ENCODE measurements at regions not wholly inside any gene's neighbourhood (a gene's known extent, or its start where the extent isn't known, plus 50 kb on each side); places are given as distances from the start of the nearest gene placed in this dataset.

DNA sequence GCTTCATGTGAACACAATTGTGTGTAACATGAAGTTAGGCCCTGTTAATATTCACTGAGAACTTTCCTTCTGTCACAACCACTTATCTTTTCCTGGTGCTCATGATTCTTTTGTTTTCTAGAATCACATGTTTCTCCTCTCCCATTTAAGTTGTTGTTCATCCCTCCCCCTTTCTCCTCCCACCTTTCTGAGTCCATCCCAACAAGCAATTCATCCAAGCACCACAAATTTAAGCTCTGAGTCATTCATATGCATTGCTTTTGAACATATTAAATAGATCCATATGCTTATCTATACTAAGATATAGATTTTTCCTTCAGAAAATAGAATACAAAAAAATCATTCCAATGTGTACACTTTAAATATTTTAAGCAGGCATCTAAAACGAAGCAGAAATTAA, 75.2 kb upstream of the NFIB start:
- Histone ChIP-seq H3K36me3 (ENCODE audit: control insufficient read depth, insufficient read depth, low read length) (no peaks in the 10 kb centered on the region), H3K27me3 (ENCODE audit: control insufficient read depth, insufficient read depth, low read length) (peaks cover 4% of the 10 kb centered on the region; the same call in 1 of the 2 replicates), H3K4me3 (ENCODE audit: low read depth, low read length) (no peak overlapping the region)
- no peak for DNase-seq (ENCODE audit: low read depth)
- POLR2A ChIA-PET: no interaction called here
- CTCF ChIA-PET: no interaction called here
- TF ChIP-seq, protein P1, sequence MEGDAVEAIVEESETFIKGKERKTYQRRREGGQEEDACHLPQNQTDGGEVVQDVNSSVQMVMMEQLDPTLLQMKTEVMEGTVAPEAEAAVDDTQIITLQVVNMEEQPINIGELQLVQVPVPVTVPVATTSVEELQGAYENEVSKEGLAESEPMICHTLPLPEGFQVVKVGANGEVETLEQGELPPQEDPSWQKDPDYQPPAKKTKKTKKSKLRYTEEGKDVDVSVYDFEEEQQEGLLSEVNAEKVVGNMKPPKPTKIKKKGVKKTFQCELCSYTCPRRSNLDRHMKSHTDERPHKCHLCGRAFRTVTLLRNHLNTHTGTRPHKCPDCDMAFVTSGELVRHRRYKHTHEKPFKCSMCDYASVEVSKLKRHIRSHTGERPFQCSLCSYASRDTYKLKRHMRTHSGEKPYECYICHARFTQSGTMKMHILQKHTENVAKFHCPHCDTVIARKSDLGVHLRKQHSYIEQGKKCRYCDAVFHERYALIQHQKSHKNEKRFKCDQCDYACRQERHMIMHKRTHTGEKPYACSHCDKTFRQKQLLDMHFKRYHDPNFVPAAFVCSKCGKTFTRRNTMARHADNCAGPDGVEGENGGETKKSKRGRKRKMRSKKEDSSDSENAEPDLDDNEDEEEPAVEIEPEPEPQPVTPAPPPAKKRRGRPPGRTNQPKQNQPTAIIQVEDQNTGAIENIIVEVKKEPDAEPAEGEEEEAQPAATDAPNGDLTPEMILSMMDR (IDR thresholded peaks at IDR 0.05; ENCODE audit: insufficient read depth, low read depth, low read length): no peak

DNA sequence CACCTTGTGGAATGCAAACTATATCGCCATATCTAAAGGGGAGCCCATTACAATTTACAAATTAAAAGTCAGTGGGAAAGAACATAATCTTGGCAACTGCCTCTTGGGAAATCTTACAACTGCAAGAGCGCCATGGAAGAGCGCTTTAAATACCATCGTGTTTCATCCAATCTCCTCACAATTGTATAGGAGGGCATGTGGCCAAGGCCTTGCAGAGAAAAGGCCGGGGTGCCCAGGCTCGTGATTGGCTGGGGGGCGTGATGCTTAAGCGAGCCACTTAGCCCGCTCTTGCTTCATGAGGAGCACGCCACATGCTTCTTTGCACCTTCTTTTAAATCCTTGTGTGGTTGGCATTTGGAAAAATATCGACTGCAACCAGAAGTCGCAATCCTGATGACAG, 69.8 kb upstream of the NFIB start:
- POLR2A ChIA-PET: no interaction called here
- CTCF ChIA-PET: interaction anchor here (0.6 to 0.9 kb wide), 2 partner anchors 13 to 41 kb away, joined by 3 to 4 read pairs; no protein-coding TSS in a partner anchor
- no peak for DNase-seq (ENCODE audit: low read depth)
- H3K4me3 ChIP-seq (ENCODE audit: low read depth, low read length): no peak overlapping the region
- TF ChIP-seq, protein P1 (IDR thresholded peaks at IDR 0.05; ENCODE audit: insufficient read depth, low read depth, low read length): no peak
- no peaks in the 10 kb centered on the region for H3K36me3 ChIP-seq (ENCODE audit: control insufficient read depth, insufficient read depth, low read length)
- H3K27me3 ChIP-seq (ENCODE audit: control insufficient read depth, insufficient read depth, low read length): peaks cover 12% of the 10 kb centered on the region; the same call in 1 of the 2 replicates

DNA sequence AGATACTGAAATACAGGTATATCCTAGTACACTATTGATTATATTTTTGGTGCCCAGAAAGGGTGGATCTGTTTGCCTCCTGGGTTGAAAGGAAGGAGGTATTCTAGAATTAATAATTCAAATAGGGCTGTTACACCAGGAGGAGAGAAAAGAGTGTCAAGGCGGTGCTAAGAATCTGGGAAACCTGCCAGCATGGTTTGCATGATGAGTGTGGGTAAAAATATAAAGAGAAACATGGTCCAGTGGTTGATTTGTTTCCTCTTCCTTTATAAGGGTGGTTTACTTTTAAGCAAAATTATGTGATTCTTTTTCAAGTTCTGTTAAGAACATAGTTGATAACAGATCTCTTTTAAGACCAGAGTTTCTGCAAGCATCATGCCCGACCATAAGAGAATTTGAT, 69.4 kb upstream of the NFIB start:
- POLR2A ChIA-PET: no interaction called here

DNA sequence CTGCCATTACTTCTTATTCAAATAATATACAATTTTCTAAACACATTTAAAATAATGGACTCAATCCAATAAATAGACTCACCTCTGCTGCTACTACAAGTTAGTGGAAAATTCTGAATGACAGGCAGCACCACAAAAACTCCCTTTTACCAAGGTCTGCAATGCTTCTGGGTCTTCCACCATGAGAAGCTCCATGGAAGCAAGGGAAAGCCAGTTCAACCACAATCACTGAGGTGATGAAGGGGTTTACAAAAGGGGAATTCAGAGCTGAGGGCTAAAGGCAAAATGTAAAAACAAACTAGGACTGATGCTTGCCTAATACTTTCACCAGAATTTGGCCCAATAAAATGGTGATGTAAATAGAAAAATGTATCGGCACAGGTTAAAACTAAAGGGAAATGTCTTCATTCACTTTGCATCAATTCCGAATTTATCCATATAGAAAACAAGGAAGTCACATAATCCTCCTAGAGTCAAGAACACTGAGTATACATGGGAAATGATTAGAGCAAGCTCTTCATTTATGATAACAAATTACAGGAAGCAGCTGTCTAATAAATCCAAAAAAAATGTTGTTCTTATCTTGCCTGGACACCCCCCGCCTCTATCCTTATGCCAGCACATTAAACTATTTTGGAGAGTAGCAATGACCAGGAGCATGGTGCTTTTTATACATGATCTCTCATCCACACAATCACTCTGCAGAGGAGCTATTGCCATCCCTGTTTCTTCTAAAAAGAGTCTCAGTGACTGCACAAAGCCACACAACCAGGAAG, 66.3 kb upstream of the NFIB start:
- TF ChIP-seq, protein P1 (IDR thresholded peaks at IDR 0.05; ENCODE audit: insufficient read depth, low read depth, low read length): no peak
- POLR2A ChIA-PET: no interaction called here
- no peak for DNase-seq (ENCODE audit: low read depth)
- H3K36me3 ChIP-seq (ENCODE audit: control insufficient read depth, insufficient read depth, low read length): no peaks in the 10 kb centered on the region
- H3K27me3 ChIP-seq (ENCODE audit: control insufficient read depth, insufficient read depth, low read length): peaks cover 11% of the 10 kb centered on the region; the same call in 1 of the 2 replicates
- H3K4me3 ChIP-seq (ENCODE audit: low read depth, low read length): no peak overlapping the region
- CTCF ChIA-PET: interaction anchor here (1.6 kb wide), 1 partner anchor 12 kb away, joined by 5 read pairs; no protein-coding TSS in a partner anchor

More for the DNA sequence above, 69.4 kb upstream of the NFIB start:
- no peak overlapping the region for H3K4me3 ChIP-seq (ENCODE audit: low read depth, low read length)
- DNase-seq (ENCODE audit: low read depth): no peak
- CTCF ChIA-PET: no interaction called here
- TF ChIP-seq, protein P1 (IDR thresholded peaks at IDR 0.05; ENCODE audit: insufficient read depth, low read depth, low read length): no peak
- H3K27me3 ChIP-seq (ENCODE audit: control insufficient read depth, insufficient read depth, low read length): peaks cover 12% of the 10 kb centered on the region; the same call in 1 of the 2 replicates
- no peaks in the 10 kb centered on the region for H3K36me3 ChIP-seq (ENCODE audit: control insufficient read depth, insufficient read depth, low read length)

DNA sequence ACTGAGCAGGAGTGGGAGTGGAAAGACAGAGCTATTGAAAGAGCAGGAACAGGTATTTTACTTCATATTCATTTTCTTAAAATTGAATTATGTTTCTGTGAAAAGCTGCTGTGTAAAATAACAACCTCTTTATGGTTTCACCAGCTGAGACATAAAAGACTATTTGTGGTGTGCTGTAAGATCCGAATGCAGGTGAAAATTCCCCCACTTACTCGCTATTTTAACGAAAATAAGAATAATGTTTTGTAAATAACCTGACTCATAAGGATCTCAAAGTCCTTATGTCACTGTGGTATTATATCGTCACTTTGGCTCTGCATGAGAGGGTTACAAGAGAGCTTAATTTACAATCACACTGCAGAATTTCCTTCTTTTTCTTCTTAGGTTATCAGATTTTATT, 65.3 kb upstream of the NFIB start:
- Histone ChIP-seq H3K4me3 (ENCODE audit: low read depth, low read length) (no peak overlapping the region), H3K36me3 (ENCODE audit: control insufficient read depth, insufficient read depth, low read length) (no peaks in the 10 kb centered on the region), H3K27me3 (ENCODE audit: control insufficient read depth, insufficient read depth, low read length) (peaks cover 9% of the 10 kb centered on the region; the same call in 1 of the 2 replicates)
- DNase-seq (ENCODE audit: low read depth): no peak
- ChIA-PET POLR2A (no interaction called here), CTCF (interaction anchor here (1.6 kb wide), 1 partner anchor 11 kb away, joined by 5 read pairs; no protein-coding TSS in a partner anchor)
- TF ChIP-seq, protein P1 (IDR thresholded peaks at IDR 0.05; ENCODE audit: insufficient read depth, low read depth, low read length): no peak

All from BJ (cell line).